H1 (cell line): ENCODE measurements at regions not wholly inside any gene's neighbourhood (a gene's known extent, or its start where the extent isn't known, plus 50 kb on each side); places are given as distances from the start of the nearest gene placed in this dataset.

ENCODE experiments used
- BCL11A ChIP-seq, 2 experiments: IDR thresholded peaks; one replicate each; pipeline ENCODE4 v1.6.1; 2011; ENCODE audit warnings: low read depth in 2 of 2, low read length in 2 of 2, mild to moderate bottlenecking in 2 of 2
- CTBP2 ChIP-seq: IDR thresholded peaks from 2 replicates; pipeline ENCODE4 v1.7.0; 2011; ENCODE audit warnings: borderline replicate concordance, mild to moderate bottlenecking, moderate library complexity, mixed read lengths, low read length; ENCODE audit not compliant: insufficient read depth, insufficient read length
- MAFK ChIP-seq: IDR thresholded peaks from 2 replicates; pipeline ENCODE4 v1.6.1; 2012; ENCODE audit warnings: low read depth, mild to moderate bottlenecking, improper control_type of control experiment, low read length
- POLR2AphosphoS5 ChIP-seq: IDR thresholded peaks from 2 replicates; pipeline ENCODE4 v1.6.1; 2011; ENCODE audit warnings: low read depth, low read length
- RBBP5 ChIP-seq: IDR thresholded peaks from 2 replicates; pipeline ENCODE4 v1.7.1; 2012; ENCODE audit warnings: low read depth, mild to moderate bottlenecking, inconsistent platforms, low read length, moderate library complexity, borderline replicate concordance

DNA sequence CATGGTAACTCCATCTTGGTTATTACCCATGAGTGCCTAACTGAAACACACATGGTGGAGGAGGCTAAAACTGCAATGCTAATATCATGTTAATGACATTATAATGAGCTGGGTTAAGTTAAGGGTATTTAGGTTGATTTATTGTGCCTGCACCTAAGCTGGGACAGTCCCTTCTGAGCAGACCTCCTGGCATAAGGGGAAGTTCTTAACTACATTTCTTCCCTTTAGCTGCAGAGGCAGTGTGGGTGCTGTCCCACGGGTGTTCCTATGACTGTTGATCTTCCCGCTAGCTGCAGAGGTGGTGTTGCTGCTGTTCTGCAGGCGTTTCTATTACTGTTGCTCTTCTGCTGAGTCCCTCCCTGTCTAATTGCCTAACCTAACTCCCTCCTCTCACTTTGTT, 183.9 kb downstream of the LURAP1L start (continued):
- TF ChIP-seq CTBP2 (no peak), BCL11A (IDR thresholded peaks at IDR 0.05; ENCODE audit: low read depth in 2 of 2, low read length in 2 of 2) (no peak), MAFK (no peak), RBBP5 (no peak), POLR2AphosphoS5 (no peak)
